ENCODE measurements at regions not wholly inside any gene's neighbourhood (a gene's known extent, or its start where the extent isn't known, plus 50 kb on each side); places are given as distances from the start of the nearest gene placed in this dataset.
"Not testable (repeated sequence)": the region's sequence is repeated elsewhere in the genome, so short reads cannot be mapped to it uniquely, and the experiment has no call there.

GRCh38 chr2:216985658-216986141, 125.8 kb upstream of the TNP1 start:
- POLR2A ChIA-PET: no interaction called here
- no peak for TF ChIP-seq HDGF (IDR thresholded peaks at IDR 0.05; ENCODE audit: borderline replicate concordance)
- no peak for TF ChIP-seq TARDBP (IDR thresholded peaks at IDR 0.05)
- no peak for TF ChIP-seq LEF1 (IDR thresholded peaks at IDR 0.05; ENCODE audit: borderline replicate concordance)
- TF ChIP-seq CTBP1 (IDR thresholded peaks at IDR 0.05; ENCODE audit: borderline replicate concordance): no peak
- no peak for TF ChIP-seq NFRKB (IDR thresholded peaks at IDR 0.05)
- no peak for TF ChIP-seq SP1 (IDR thresholded peaks at IDR 0.05)
- TF ChIP-seq ELF4 (IDR thresholded peaks at IDR 0.05): no peak
- no peak for TF ChIP-seq FOXA1 (IDR thresholded peaks at IDR 0.05)
- TF ChIP-seq ARNT (IDR thresholded peaks at IDR 0.05): no peak
- CTCF ChIA-PET: no interaction called here
- no peak for DNase-seq (ENCODE audit: extremely low spot score)

- ChIA-PET POLR2A (no interaction called here), CTCF (no interaction called here)
- DNase-seq (ENCODE audit: extremely low spot score): no peak
- TF ChIP-seq SP1 (IDR thresholded peaks at IDR 0.05): no peak
- no peak for TF ChIP-seq FOXA1 (IDR thresholded peaks at IDR 0.05)
- TF ChIP-seq BHLHE40 (IDR thresholded peaks at IDR 0.05; ENCODE audit: borderline replicate concordance): no peak
- no peak for TF ChIP-seq CTBP1 (IDR thresholded peaks at IDR 0.05; ENCODE audit: borderline replicate concordance)
- TF ChIP-seq NFRKB (IDR thresholded peaks at IDR 0.05): no peak
- TF ChIP-seq SUZ12 (IDR thresholded peaks at IDR 0.05): no peak
- TF ChIP-seq ELF4 (IDR thresholded peaks at IDR 0.05): no peak
- TF ChIP-seq ZNF384 (IDR thresholded peaks at IDR 0.05): no peak
- TF ChIP-seq HDGF (IDR thresholded peaks at IDR 0.05; ENCODE audit: borderline replicate concordance): no peak
- TF ChIP-seq FOXK2 (IDR thresholded peaks at IDR 0.05): no peak
Observed at GRCh38 chr2:216984937-216985336, 125.1 kb upstream of the TNP1 start.

DNA sequence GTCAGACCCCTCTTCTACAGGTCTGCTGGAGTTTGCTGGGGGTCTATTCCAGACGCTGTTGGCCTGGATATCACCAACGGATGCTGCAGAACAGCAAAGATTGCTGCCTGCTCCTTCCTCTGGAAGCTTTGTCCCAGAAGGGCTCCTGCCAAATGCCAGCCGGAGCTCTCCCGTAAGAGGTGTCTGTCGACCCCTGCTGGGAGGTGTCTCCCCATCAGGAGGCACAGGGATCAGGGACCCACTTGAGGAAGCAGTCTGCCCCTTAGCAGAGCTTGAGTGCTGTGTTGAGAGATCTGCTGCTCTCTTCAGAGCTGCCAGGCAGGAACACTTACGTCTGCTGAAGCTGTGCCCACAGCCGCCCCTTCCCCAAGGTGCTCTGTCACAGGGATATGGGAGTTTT, 122.1 kb upstream of the TNP1 start:
- CTCF ChIA-PET; POLR2A ChIA-PET; DNase-seq (ENCODE audit: extremely low spot score): not testable (repeated sequence)

- POLR2A ChIA-PET; CTCF ChIA-PET; DNase-seq (ENCODE audit: extremely low spot score): not testable (repeated sequence)
Observed at GRCh38 chr2:216980510-216980909, 120.6 kb upstream of the TNP1 start.

DNA sequence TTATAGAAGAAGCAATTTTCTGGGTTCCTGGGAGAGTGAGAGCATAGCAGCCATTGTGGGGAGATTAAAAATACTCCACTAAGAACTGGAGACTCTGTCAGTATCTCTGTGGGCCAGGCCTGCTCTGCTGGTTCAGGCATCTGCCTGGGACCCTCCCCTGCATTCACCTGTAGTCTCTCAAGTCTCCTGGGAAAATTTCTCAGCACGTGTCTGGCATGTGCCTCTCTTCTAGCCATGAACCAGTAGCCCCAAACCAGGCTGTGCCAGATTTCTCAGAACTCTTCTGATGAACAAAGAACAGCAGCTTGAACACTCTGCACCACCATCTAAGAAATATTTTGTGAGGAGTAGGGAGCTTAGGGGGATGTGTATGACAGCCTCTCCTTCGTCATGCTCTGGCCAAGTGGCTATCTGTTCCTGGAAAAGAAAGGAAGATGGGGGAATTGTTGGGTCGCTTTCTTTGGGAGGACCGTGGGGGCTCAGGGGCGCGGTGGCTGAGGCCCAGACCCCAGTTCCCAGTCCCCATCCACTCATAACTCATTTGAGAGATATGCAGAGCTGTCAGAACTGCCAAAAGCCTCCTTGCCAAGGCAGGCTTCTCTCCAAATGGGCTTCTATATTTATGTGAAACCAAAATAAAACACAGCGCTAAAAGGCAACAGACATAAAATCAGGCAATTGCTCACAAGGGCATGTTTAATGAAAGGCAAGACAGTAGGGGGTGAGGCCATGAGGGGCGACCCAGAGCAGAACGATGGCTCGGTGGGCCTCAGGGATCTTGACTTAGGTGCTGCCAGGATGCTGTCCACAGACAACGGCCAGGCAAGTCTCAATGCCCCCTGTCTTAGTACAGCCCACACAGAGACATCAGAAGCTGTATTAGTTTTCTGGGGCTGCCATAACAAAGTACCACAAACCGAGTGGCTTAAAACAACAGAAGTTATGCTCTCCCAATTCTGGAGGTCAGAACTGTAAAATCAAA, 114.7 kb upstream of the TNP1 start:
- DNase-seq (ENCODE audit: extremely low spot score): no peak
- CTCF ChIA-PET: no interaction called here
- POLR2A ChIA-PET: no interaction called here
- TF ChIP-seq FOXM1 (IDR thresholded peaks at IDR 0.05; ENCODE audit: borderline replicate concordance): no peak
- no peak for TF ChIP-seq ELF4 (IDR thresholded peaks at IDR 0.05)
- TF ChIP-seq ZNF384 (IDR thresholded peaks at IDR 0.05): no peak
- TF ChIP-seq LEF1 (IDR thresholded peaks at IDR 0.05; ENCODE audit: borderline replicate concordance): no peak
- no peak for TF ChIP-seq SP1 (IDR thresholded peaks at IDR 0.05)
- no peak for TF ChIP-seq ARNT (IDR thresholded peaks at IDR 0.05)
- TF ChIP-seq HDGF (IDR thresholded peaks at IDR 0.05; ENCODE audit: borderline replicate concordance): no peak
- TF ChIP-seq BHLHE40 (IDR thresholded peaks at IDR 0.05; ENCODE audit: borderline replicate concordance): no peak
- no peak for TF ChIP-seq L3MBTL2 (conservative IDR thresholded peaks at IDR 0.05)
- no peak for TF ChIP-seq PKNOX1 (IDR thresholded peaks at IDR 0.05)
- no peak for TF ChIP-seq TARDBP (IDR thresholded peaks at IDR 0.05)
- TF ChIP-seq CTBP1 (IDR thresholded peaks at IDR 0.05; ENCODE audit: borderline replicate concordance): no peak
- TF ChIP-seq NFRKB (IDR thresholded peaks at IDR 0.05): no peak
- TF ChIP-seq FOXA1 (IDR thresholded peaks at IDR 0.05): no peak
- no peak for TF ChIP-seq SUZ12 (IDR thresholded peaks at IDR 0.05)
- TF ChIP-seq FOXK2 (IDR thresholded peaks at IDR 0.05): no peak

DNA sequence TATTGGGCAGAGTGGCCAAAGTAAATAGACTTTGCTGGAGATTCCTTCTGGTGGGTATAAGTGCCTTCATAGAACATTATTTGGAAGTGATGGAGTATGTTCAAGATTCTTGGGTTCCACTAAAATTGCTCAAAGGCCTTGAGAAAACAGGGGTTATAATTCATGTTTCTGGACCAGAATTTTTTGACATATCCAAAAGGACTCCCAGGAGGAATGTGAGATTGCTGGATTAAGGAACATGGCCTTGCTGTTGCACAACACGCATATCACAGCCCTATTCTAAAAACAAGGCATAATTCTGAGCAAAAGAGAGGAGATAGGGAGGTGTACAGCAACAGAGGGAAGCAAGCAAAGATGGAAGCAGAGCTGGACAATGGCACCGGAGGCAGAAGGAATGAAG, 111.7 kb upstream of the TNP1 start:
- CTCF ChIA-PET: no interaction called here
- TF ChIP-seq ZNF384 (IDR thresholded peaks at IDR 0.05): no peak
- no peak for TF ChIP-seq L3MBTL2 (conservative IDR thresholded peaks at IDR 0.05)
- TF ChIP-seq PKNOX1 (IDR thresholded peaks at IDR 0.05): no peak
- TF ChIP-seq LEF1 (IDR thresholded peaks at IDR 0.05; ENCODE audit: borderline replicate concordance): no peak
- no peak for TF ChIP-seq FOXK2 (IDR thresholded peaks at IDR 0.05)
- TF ChIP-seq TARDBP (IDR thresholded peaks at IDR 0.05): no peak
- TF ChIP-seq HDGF (IDR thresholded peaks at IDR 0.05; ENCODE audit: borderline replicate concordance): no peak
- TF ChIP-seq SUZ12 (IDR thresholded peaks at IDR 0.05): no peak
- TF ChIP-seq ARNT (IDR thresholded peaks at IDR 0.05): no peak
- TF ChIP-seq NFRKB (IDR thresholded peaks at IDR 0.05): no peak
- no peak for TF ChIP-seq FOXA1 (IDR thresholded peaks at IDR 0.05)
- TF ChIP-seq ELF4 (IDR thresholded peaks at IDR 0.05): no peak
- no peak for TF ChIP-seq CTBP1 (IDR thresholded peaks at IDR 0.05; ENCODE audit: borderline replicate concordance)
- TF ChIP-seq BHLHE40 (IDR thresholded peaks at IDR 0.05; ENCODE audit: borderline replicate concordance): no peak
- POLR2A ChIA-PET: no interaction called here
- no peak for DNase-seq (ENCODE audit: extremely low spot score)

DNA sequence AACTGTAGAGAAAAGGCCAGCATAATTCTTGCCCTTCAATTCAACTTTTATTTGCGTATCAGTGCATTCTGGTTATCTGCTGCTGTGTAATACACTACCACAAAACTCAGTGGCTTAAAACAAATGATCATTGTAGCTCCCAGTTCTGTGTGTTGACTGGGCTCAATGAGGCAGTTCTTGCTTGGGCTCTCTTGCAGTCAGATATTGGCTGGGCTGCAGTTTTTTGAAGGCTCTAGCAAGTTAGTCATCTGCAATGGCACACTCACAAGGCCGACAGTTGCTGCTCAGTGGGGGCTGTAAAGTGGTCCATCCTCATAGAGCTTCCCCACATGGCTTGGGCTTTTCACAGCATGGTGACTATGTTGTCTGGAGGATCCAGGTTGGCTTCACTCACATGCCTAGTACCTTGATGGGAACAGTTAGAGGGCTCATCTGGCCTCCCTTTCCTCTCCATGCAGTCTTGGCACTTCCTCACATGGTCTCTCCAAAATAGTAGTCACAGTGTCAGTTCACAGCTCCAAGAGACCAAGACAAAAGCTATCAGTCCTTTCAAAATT, 110.6 kb upstream of the TNP1 start:
- CTCF ChIA-PET: no interaction called here

More for the DNA sequence above, 110.6 kb upstream of the TNP1 start:
- POLR2A ChIA-PET: interaction anchor here (0.9 kb wide), 1 partner anchor 17 kb away, joined by 3 read pairs; no protein-coding TSS in a partner anchor
- no peak for TF ChIP-seq ELF4 (IDR thresholded peaks at IDR 0.05)
- no peak for TF ChIP-seq ARNT (IDR thresholded peaks at IDR 0.05)
- TF ChIP-seq L3MBTL2 (conservative IDR thresholded peaks at IDR 0.05): no peak
- TF ChIP-seq FOXK2 (IDR thresholded peaks at IDR 0.05): no peak
- no peak for TF ChIP-seq FOXA1 (IDR thresholded peaks at IDR 0.05)
- no peak for TF ChIP-seq LEF1 (IDR thresholded peaks at IDR 0.05; ENCODE audit: borderline replicate concordance)
- no peak for TF ChIP-seq SUZ12 (IDR thresholded peaks at IDR 0.05)
- TF ChIP-seq NFRKB (IDR thresholded peaks at IDR 0.05): no peak
- TF ChIP-seq ZNF384 (IDR thresholded peaks at IDR 0.05): no peak
- TF ChIP-seq BHLHE40 (IDR thresholded peaks at IDR 0.05; ENCODE audit: borderline replicate concordance): no peak
- DNase-seq (ENCODE audit: extremely low spot score): no peak

All from HEK293T (cell line).